ENCODE measurements at regions not wholly inside any gene's neighbourhood (a gene's known extent, or its start where the extent isn't known, plus 50 kb on each side); places are given as distances from the start of the nearest gene placed in this dataset.

- H3K4me3 ChIP-seq (ENCODE audit: low read depth, low read length), result no peak overlapping the region
- TF ChIP-seq CTCF (IDR thresholded peaks at IDR 0.05; ENCODE audit: insufficient read depth, low read depth, low read length, missing control alignments), result no peak
- no peak for DNase-seq (ENCODE audit: low read depth)
Observed at GRCh38 chr1:238501290-238501689, 610.6 kb upstream of the ZP4 start.

- TF ChIP-seq CTCF (IDR thresholded peaks at IDR 0.05; ENCODE audit: insufficient read depth, low read depth, low read length, missing control alignments), result no peak
- DNase-seq (ENCODE audit: low read depth), result no peak
- H3K4me3 ChIP-seq (ENCODE audit: low read depth, low read length), result no peak overlapping the region
Observed at GRCh38 chr1:238499021-238499420, 608.3 kb upstream of the ZP4 start.

- no peak for DNase-seq (ENCODE audit: low read depth)
Observed at GRCh38 chr1:238492271-238492670, 601.5 kb upstream of the ZP4 start.

GRCh38 chr1:238491265-238491664 lies 600.5 kb upstream of the ZP4 start:
- TF ChIP-seq CTCF (IDR thresholded peaks at IDR 0.05; ENCODE audit: insufficient read depth, low read depth, low read length, missing control alignments), result no peak
- DNase-seq (ENCODE audit: low read depth), result no peak
- H3K4me3 ChIP-seq (ENCODE audit: low read depth, low read length), result no peak overlapping the region

More at GRCh38 chr1:238492271-238492670, 601.5 kb upstream of the ZP4 start:
- no peak for TF ChIP-seq CTCF (IDR thresholded peaks at IDR 0.05; ENCODE audit: insufficient read depth, low read depth, low read length, missing control alignments)
- H3K4me3 ChIP-seq (ENCODE audit: low read depth, low read length), result no peak overlapping the region

GRCh38 chr1:238489006-238489405 lies 598.3 kb upstream of the ZP4 start:
- H3K4me3 ChIP-seq (ENCODE audit: low read depth, low read length), result no peak overlapping the region
- TF ChIP-seq CTCF (IDR thresholded peaks at IDR 0.05; ENCODE audit: insufficient read depth, low read depth, low read length, missing control alignments), result no peak
- DNase-seq (ENCODE audit: low read depth), result no peak

GRCh38 chr1:238488401-238488800 lies 597.7 kb upstream of the ZP4 start:
- H3K4me3 ChIP-seq (ENCODE audit: low read depth, low read length), result no peak overlapping the region
- DNase-seq (ENCODE audit: low read depth), result no peak
- no peak for TF ChIP-seq CTCF (IDR thresholded peaks at IDR 0.05; ENCODE audit: insufficient read depth, low read depth, low read length, missing control alignments)

- TF ChIP-seq CTCF (IDR thresholded peaks at IDR 0.05; ENCODE audit: insufficient read depth, low read depth, low read length, missing control alignments), result no peak
- no peak overlapping the region for H3K4me3 ChIP-seq (ENCODE audit: low read depth, low read length)
- DNase-seq (ENCODE audit: low read depth), result no peak
Observed at GRCh38 chr1:238487931-238488330, 597.2 kb upstream of the ZP4 start.
